Immature natural killer cell (primary cell): ENCODE measurements at regions not wholly inside any gene's neighbourhood (a gene's known extent, or its start where the extent isn't known, plus 50 kb on each side); places are given as distances from the start of the nearest gene placed in this dataset.

Experiments
- DNase-seq, 3 donors: peaks; one replicate each; pipeline ENCODE4 v3.0.0; 2022; ENCODE audit warnings: mixed read lengths in 1 of 3
- H3K27ac Mint-ChIP-seq, 6 donors: one replicate each; pipeline ENCODE4 v1.8.0; 2020; ENCODE audit warnings: mixed read lengths in 6 of 6, mild to moderate bottlenecking in 5 of 6, inconsistent platforms in 4 of 6, moderate library complexity in 3 of 6
- H3K27me3 Mint-ChIP-seq, 3 donors: one replicate each; pipeline ENCODE4 v1.8.0; 2020 to 2021; ENCODE audit warnings: low read depth in 3 of 3, mild to moderate bottlenecking in 3 of 3, mixed read lengths in 3 of 3, moderate library complexity in 3 of 3, inconsistent platforms in 1 of 3
- H3K36me3 Mint-ChIP-seq, 3 donors: one replicate each; pipeline ENCODE4 v1.8.0; 2020; ENCODE audit warnings: mixed read lengths in 3 of 3, inconsistent platforms in 2 of 3, mild to moderate bottlenecking in 2 of 3
- H3K4me1 Mint-ChIP-seq, 2 donors: one replicate each; pipeline ENCODE4 v1.8.0; 2020; ENCODE audit warnings: inconsistent platforms in 2 of 2, mild to moderate bottlenecking in 2 of 2, mixed read lengths in 2 of 2, moderate library complexity in 1 of 2
- H3K4me3 Mint-ChIP-seq, 5 donors: one replicate each; pipeline ENCODE4 v1.8.0; 2020; ENCODE audit warnings: mild to moderate bottlenecking in 5 of 5, mixed read lengths in 5 of 5, inconsistent platforms in 3 of 5, moderate library complexity in 3 of 5
- H3K9me3 Mint-ChIP-seq, 6 donors: one replicate each; pipeline ENCODE4 v1.8.0; 2020; ENCODE audit warnings: mild to moderate bottlenecking in 6 of 6, mixed read lengths in 6 of 6, inconsistent platforms in 4 of 6, moderate library complexity in 3 of 6

- Mint-ChIP-seq H3K27me3 (peaks cover 2 to 4% (median 3%) of the 10 kb centered on the region in 3 donors), H3K9me3 (no peaks in the 10 kb centered on the region), H3K36me3 (no peaks in the 10 kb centered on the region), H3K4me1 (no peaks in the 10 kb centered on the region), H3K27ac (no peak overlapping the region), H3K4me3 (no peak overlapping the region)
- peak in 1 of 3 donors; percentile 19 for DNase-seq
Measured at GRCh38 chr13:29713839-29714238, 118.4 kb upstream of the SLC7A1 start.

- DNase-seq: no peak
- Mint-ChIP-seq H3K27me3 (peaks cover 2 to 4% (median 3%) of the 10 kb centered on the region in 3 donors), H3K4me1 (no peaks in the 10 kb centered on the region), H3K27ac (no peak overlapping the region), H3K4me3 (no peak overlapping the region), H3K9me3 (no peaks in the 10 kb centered on the region), H3K36me3 (no peaks in the 10 kb centered on the region)
Measured at GRCh38 chr13:29711776-29712175, 116.3 kb upstream of the SLC7A1 start.

GRCh38 chr13:29710511-29710910, 115.0 kb upstream of the SLC7A1 start:
- Mint-ChIP-seq H3K4me1 (no peaks in the 10 kb centered on the region), H3K27me3 (peaks cover 2 to 4% (median 2%) of the 10 kb centered on the region in 3 donors), H3K36me3 (no peaks in the 10 kb centered on the region), H3K4me3 (no peak overlapping the region), H3K27ac (no peak overlapping the region), H3K9me3 (no peaks in the 10 kb centered on the region)
- no peak for DNase-seq

- H3K4me3 Mint-ChIP-seq: no peak overlapping the region
- no peak for DNase-seq
Measured at GRCh38 chr13:29709407-29710069, 114.0 kb upstream of the SLC7A1 start.

GRCh38 chr13:29707876-29708543, 112.5 kb upstream of the SLC7A1 start:
- no peak overlapping the region for H3K27ac Mint-ChIP-seq
- H3K4me1 Mint-ChIP-seq: no peaks in the 10 kb centered on the region
- no peaks in the 10 kb centered on the region for H3K36me3 Mint-ChIP-seq
- peaks cover 2 to 7% (median 2%) of the 10 kb centered on the region in 3 donors for H3K27me3 Mint-ChIP-seq
- DNase-seq: peak in 2 of 3 donors; percentile 27 to 42
- no peaks in the 10 kb centered on the region for H3K9me3 Mint-ChIP-seq
- H3K4me3 Mint-ChIP-seq: no peak overlapping the region

More at GRCh38 chr13:29709407-29710069, 114.0 kb upstream of the SLC7A1 start:
- no peaks in the 10 kb centered on the region for H3K36me3 Mint-ChIP-seq
- no peaks in the 10 kb centered on the region for H3K4me1 Mint-ChIP-seq
- H3K27ac Mint-ChIP-seq: no peak overlapping the region
- H3K27me3 Mint-ChIP-seq: peaks cover 2 to 4% (median 2%) of the 10 kb centered on the region in 3 donors
- H3K9me3 Mint-ChIP-seq: no peaks in the 10 kb centered on the region

GRCh38 chr13:29706923-29707322, 111.4 kb upstream of the SLC7A1 start:
- no peak for DNase-seq
- H3K4me3 Mint-ChIP-seq: no peak overlapping the region
- no peaks in the 10 kb centered on the region for H3K9me3 Mint-ChIP-seq
- no peak overlapping the region for H3K27ac Mint-ChIP-seq
- H3K36me3 Mint-ChIP-seq: no peaks in the 10 kb centered on the region
- no peaks in the 10 kb centered on the region for H3K4me1 Mint-ChIP-seq
- peaks cover 0 to 3% (median 2%) of the 10 kb centered on the region in 3 donors for H3K27me3 Mint-ChIP-seq

- Mint-ChIP-seq H3K9me3 (no peaks in the 10 kb centered on the region), H3K4me3 (no peak overlapping the region), H3K27ac (no peak overlapping the region), H3K36me3 (no peaks in the 10 kb centered on the region), H3K27me3 (peaks cover under 1 to 3% (median 2%) of the 10 kb centered on the region in 3 donors), H3K4me1 (no peaks in the 10 kb centered on the region)
- no peak for DNase-seq
Measured at GRCh38 chr13:29704648-29705047, 109.2 kb upstream of the SLC7A1 start.

GRCh38 chr13:29703421-29703820, 107.9 kb upstream of the SLC7A1 start:
- Mint-ChIP-seq H3K4me3 (no peak overlapping the region), H3K36me3 (no peaks in the 10 kb centered on the region), H3K9me3 (no peaks in the 10 kb centered on the region), H3K27me3 (peaks cover 3 to 7% (median 4%) of the 10 kb centered on the region in 3 donors), H3K4me1 (no peaks in the 10 kb centered on the region), H3K27ac (no peak overlapping the region)
- no peak for DNase-seq

GRCh38 chr13:29702912-29703351, 107.4 kb upstream of the SLC7A1 start:
- Mint-ChIP-seq H3K4me3 (no peak overlapping the region), H3K27me3 (peaks cover 3 to 7% (median 4%) of the 10 kb centered on the region in 3 donors), H3K36me3 (no peaks in the 10 kb centered on the region), H3K4me1 (no peaks in the 10 kb centered on the region), H3K27ac (no peak overlapping the region), H3K9me3 (no peaks in the 10 kb centered on the region)
- no peak for DNase-seq

- H3K36me3 Mint-ChIP-seq: no peaks in the 10 kb centered on the region
- H3K27ac Mint-ChIP-seq: no peak overlapping the region
Measured at GRCh38 chr13:29698106-29698505, 102.6 kb upstream of the SLC7A1 start.

GRCh38 chr13:29696606-29697005, 101.1 kb upstream of the SLC7A1 start:
- peaks cover 0 to 1% of the 10 kb centered on the region in 2 donors for H3K4me1 Mint-ChIP-seq
- H3K27ac Mint-ChIP-seq: no peak overlapping the region
- no peaks in the 10 kb centered on the region for H3K9me3 Mint-ChIP-seq
- H3K4me3 Mint-ChIP-seq: no peak overlapping the region
- no peak for DNase-seq
- no peaks in the 10 kb centered on the region for H3K36me3 Mint-ChIP-seq
- H3K27me3 Mint-ChIP-seq: peaks cover 6 to 10% (median 7%) of the 10 kb centered on the region in 3 donors

More at GRCh38 chr13:29698106-29698505, 102.6 kb upstream of the SLC7A1 start:
- DNase-seq: no peak
- H3K4me1 Mint-ChIP-seq: no peaks in the 10 kb centered on the region
- no peak overlapping the region for H3K4me3 Mint-ChIP-seq
- no peaks in the 10 kb centered on the region for H3K9me3 Mint-ChIP-seq
- peaks cover 4 to 9% (median 7%) of the 10 kb centered on the region in 3 donors for H3K27me3 Mint-ChIP-seq

- peaks cover 3 to 11% (median 11%) of the 10 kb centered on the region in 3 donors for H3K27me3 Mint-ChIP-seq
- no peaks in the 10 kb centered on the region for H3K36me3 Mint-ChIP-seq
Measured at GRCh38 chr13:29693275-29693945, 97.9 kb upstream of the SLC7A1 start.

GRCh38 chr13:29689548-29689947, 94.1 kb upstream of the SLC7A1 start:
- H3K27me3 Mint-ChIP-seq: peaks cover 0 to 8% (median 7%) of the 10 kb centered on the region in 3 donors
- no peak overlapping the region for H3K4me3 Mint-ChIP-seq
- H3K4me1 Mint-ChIP-seq: peaks cover 0 to 1% of the 10 kb centered on the region in 2 donors
- no peak for DNase-seq
- peaks cover 0 to under 1% (median 0%) of the 10 kb centered on the region in 3 donors for H3K36me3 Mint-ChIP-seq
- H3K9me3 Mint-ChIP-seq: peaks cover 0 to under 1% (median 0%) of the 10 kb centered on the region in 6 donors
- H3K27ac Mint-ChIP-seq: no peak overlapping the region

More at GRCh38 chr13:29693275-29693945, 97.9 kb upstream of the SLC7A1 start:
- no peak for DNase-seq
- H3K4me3 Mint-ChIP-seq: no peak overlapping the region
- no peaks in the 10 kb centered on the region for H3K9me3 Mint-ChIP-seq
- H3K4me1 Mint-ChIP-seq: peaks cover 0 to 1% of the 10 kb centered on the region in 2 donors
- no peak overlapping the region for H3K27ac Mint-ChIP-seq

- Mint-ChIP-seq H3K4me3 (no peak overlapping the region), H3K9me3 (peaks cover 0 to 2% (median 0%) of the 10 kb centered on the region in 6 donors)
Measured at GRCh38 chr13:29688193-29688592, 92.7 kb upstream of the SLC7A1 start.

More at GRCh38 chr13:29688193-29688592, 92.7 kb upstream of the SLC7A1 start:
- Mint-ChIP-seq H3K27ac (no peak overlapping the region), H3K36me3 (peaks cover 0 to 3% (median 0%) of the 10 kb centered on the region in 3 donors), H3K27me3 (peaks cover 0 to 8% (median 7%) of the 10 kb centered on the region in 3 donors), H3K4me1 (peaks cover 0 to 1% of the 10 kb centered on the region in 2 donors)
- no peak for DNase-seq
